ENCODE measurements at regions not wholly inside any gene's neighbourhood (a gene's known extent, or its start where the extent isn't known, plus 50 kb on each side); places are given as distances from the start of the nearest gene placed in this dataset.

- TF ChIP-seq, protein P1, sequence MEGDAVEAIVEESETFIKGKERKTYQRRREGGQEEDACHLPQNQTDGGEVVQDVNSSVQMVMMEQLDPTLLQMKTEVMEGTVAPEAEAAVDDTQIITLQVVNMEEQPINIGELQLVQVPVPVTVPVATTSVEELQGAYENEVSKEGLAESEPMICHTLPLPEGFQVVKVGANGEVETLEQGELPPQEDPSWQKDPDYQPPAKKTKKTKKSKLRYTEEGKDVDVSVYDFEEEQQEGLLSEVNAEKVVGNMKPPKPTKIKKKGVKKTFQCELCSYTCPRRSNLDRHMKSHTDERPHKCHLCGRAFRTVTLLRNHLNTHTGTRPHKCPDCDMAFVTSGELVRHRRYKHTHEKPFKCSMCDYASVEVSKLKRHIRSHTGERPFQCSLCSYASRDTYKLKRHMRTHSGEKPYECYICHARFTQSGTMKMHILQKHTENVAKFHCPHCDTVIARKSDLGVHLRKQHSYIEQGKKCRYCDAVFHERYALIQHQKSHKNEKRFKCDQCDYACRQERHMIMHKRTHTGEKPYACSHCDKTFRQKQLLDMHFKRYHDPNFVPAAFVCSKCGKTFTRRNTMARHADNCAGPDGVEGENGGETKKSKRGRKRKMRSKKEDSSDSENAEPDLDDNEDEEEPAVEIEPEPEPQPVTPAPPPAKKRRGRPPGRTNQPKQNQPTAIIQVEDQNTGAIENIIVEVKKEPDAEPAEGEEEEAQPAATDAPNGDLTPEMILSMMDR (IDR thresholded peaks at IDR 0.05), result no peak
- TF ChIP-seq POLR2A (IDR thresholded peaks at IDR 0.05), result no peak
Observed at GRCh38 chr13:44752164-44752563, 176.0 kb upstream of the TSC22D1 start.
